Effector memory CD8-positive, alpha-beta T cell (primary cell): ENCODE measurements at regions not wholly inside any gene's neighbourhood (a gene's known extent, or its start where the extent isn't known, plus 50 kb on each side); places are given as distances from the start of the nearest gene placed in this dataset.
A peak's percentile ranks its signal among the peaks of the same experiment; 100 is the strongest.
"Not testable (repeated sequence)": the region's sequence is repeated elsewhere in the genome, so short reads cannot be mapped to it uniquely, and the experiment has no call there.

Experiments used
- ATAC-seq: fragments of 150-1000 bp; cut with Tn5 transposase; replicated peaks from 2 replicates; pipeline ENCODE4 v1.10.0; 2021; ENCODE audit warnings: mild to moderate bottlenecking, moderate library complexity
- DNase-seq, 3 experiments: peaks; one replicate each; pipeline ENCODE4 v3.0.0; 2021
- H3K27ac Mint-ChIP-seq, 2 donors: one replicate each; pipeline ENCODE4 v1.8.0; 2022; ENCODE audit warnings: mild to moderate bottlenecking in 2 of 2, mixed read lengths in 2 of 2, moderate library complexity in 2 of 2
- H3K27me3 Mint-ChIP-seq, 2 donors: one replicate each; pipeline ENCODE4 v1.8.0; 2022; ENCODE audit warnings: mixed read lengths in 2 of 2
- H3K36me3 Mint-ChIP-seq: one replicate; pipeline ENCODE4 v1.8.0; 2022; ENCODE audit warnings: mild to moderate bottlenecking, moderate library complexity, mixed read lengths; ENCODE audit not compliant: insufficient read depth
- H3K4me1 Mint-ChIP-seq, 2 donors: one replicate each; pipeline ENCODE4 v1.8.0; 2022; ENCODE audit warnings: low read depth in 2 of 2, mixed read lengths in 2 of 2
- H3K4me3 Mint-ChIP-seq, 2 donors: one replicate each; pipeline ENCODE4 v1.8.0; 2022; ENCODE audit warnings: mild to moderate bottlenecking in 2 of 2, mixed read lengths in 2 of 2, moderate library complexity in 2 of 2
- H3K9me3 Mint-ChIP-seq, 2 donors: one replicate each; pipeline ENCODE4 v1.8.0; 2022; ENCODE audit warnings: mixed read lengths in 2 of 2

DNA sequence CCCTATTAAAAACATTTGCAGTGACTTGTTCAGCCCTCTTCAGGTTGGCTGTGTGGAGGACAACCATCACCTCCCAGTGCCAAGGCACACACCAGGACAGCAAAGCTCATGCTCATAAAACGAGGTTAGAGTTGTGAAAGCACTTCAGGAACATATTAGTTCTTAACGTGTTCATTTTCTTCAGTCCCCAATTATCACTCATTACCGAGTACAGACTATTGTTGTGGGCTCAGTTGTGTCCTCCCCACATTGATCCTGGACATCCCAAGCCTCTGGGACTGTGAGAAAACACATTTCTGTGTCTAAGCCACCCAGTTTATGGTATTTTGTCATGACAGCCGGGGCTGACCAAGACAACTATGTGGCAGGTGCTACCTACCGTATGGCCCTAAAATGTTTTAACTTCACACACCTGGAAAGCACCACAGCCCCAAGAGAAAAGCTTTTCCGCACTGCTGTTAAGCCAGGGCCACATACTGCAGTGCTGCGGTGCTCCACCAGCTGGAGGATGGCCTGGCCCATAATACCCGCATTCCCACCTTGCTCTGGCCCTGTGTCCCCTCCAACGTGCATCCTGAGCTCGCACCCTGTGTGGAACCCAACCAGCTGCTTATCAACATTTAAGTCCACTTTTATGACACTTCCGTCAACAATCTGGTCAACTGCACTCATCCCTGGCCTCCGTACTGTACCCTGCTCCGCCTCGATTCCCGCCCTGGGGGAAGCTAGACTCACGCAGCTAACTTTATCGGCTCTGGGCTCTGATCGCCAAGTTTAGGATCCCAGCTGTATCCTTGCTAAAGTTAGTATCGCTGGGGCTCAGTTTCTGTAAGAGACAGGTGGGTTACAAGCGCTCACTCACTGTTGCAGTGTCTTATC, 160.6 kb downstream of the KLRB1 start:
- H3K4me1 Mint-ChIP-seq = peaks cover 16 to 24% of the 10 kb centered on the region in 2 donors
- peaks cover 13% of the 10 kb centered on the region for H3K36me3 Mint-ChIP-seq
- H3K27ac Mint-ChIP-seq = peak overlapping the region; percentile 98 to 99
- H3K9me3 Mint-ChIP-seq, DNase-seq, H3K27me3 Mint-ChIP-seq: not testable (repeated sequence)
- peak; percentile 6 for ATAC-seq
- peak overlapping the region; percentile 100 for H3K4me3 Mint-ChIP-seq

DNA sequence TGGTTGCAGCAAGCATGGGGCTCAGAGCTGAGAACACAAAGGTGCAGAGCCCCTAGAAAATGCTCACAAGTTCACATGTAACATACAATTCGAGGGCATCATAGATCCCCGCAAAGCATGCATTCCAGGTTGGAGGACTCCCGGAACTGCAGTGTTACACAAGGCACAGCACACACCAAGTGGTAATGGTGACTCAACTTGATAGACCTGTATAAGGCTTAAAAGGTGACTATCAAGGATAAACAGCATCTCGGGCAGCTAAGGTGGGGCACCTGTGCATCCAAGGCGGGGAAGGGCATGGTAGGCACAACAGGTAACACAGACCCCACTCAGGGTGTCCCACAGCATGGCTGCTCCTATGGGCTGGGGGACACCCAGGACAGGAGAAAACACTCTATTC, 167.3 kb downstream of the KLRB1 start:
- H3K36me3 Mint-ChIP-seq, H3K4me3 Mint-ChIP-seq, DNase-seq, H3K27ac Mint-ChIP-seq, ATAC-seq, H3K9me3 Mint-ChIP-seq, H3K27me3 Mint-ChIP-seq, H3K4me1 Mint-ChIP-seq: not testable (repeated sequence)

DNA sequence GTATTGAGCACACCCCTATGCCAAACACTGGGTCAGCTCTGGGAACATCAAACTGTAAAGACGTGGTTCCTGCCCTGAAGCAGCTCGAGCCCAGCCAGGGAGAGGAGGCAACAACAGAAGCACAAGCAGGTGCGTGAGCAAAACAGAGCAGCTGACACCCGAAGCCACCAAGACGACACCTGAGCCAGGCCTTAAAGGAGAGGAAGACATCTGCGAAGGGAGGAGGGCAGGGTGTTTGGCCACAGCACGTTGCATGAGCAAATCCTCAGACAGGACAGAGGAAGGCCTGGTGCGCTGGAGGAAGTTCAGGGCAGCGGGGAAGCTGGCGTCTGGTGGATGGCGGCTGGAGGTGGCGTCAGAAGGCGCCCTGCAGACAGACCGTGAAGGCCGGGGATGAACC, 172.0 kb downstream of the KLRB1 start:
- H3K4me3 Mint-ChIP-seq = not testable (repeated sequence)
- DNase-seq = peak in 2 of 3 experiments; percentile 18 to 33
- peak; percentile 97 for ATAC-seq

DNA sequence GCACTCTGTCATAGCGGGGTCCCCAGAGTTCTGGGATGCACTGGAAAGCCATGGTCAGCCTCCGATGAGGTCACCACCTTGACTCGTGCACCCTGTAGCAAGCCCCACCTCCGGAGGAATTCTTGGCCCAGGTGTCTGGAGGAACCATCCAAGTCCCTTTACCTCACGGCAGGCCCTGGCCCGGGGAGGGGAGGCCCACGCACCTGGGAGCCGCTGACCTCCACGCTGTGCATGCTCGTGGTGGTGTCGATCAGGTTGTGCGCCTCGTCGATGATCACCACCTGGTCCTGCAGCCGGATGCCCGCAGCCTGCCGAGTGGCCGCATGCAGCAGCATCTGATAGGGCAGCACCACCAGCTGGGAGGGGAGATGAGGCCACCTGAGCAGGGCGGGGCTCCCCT, 177.3 kb downstream of the KLRB1 start:
- not testable (repeated sequence) for H3K27ac Mint-ChIP-seq, H3K4me3 Mint-ChIP-seq, H3K36me3 Mint-ChIP-seq, DNase-seq, H3K9me3 Mint-ChIP-seq, ATAC-seq, H3K27me3 Mint-ChIP-seq, H3K4me1 Mint-ChIP-seq

More for the DNA sequence above, 172.0 kb downstream of the KLRB1 start:
- not testable (repeated sequence) for H3K36me3 Mint-ChIP-seq, H3K27ac Mint-ChIP-seq, H3K27me3 Mint-ChIP-seq, H3K4me1 Mint-ChIP-seq, H3K9me3 Mint-ChIP-seq

DNA sequence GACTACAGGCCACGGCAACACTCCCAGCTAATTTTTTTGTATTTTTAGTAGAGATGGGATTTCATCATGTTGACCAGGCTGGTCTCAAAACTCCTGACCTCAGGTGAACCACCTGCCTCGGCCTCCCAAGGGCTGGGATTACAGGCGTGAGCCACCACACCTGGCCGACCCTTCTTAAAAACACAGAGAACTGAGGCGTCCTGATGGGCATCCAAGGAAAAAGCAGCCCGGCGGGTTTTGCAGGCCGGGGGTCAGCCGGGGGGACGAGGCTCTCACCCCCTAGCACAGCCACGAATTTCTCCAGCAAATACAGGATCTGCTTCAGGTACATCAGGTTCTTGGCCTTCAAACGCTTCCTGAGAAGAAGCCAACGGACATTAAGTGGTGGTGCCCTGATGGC, 178.9 kb downstream of the KLRB1 start:
- not testable (repeated sequence) for H3K36me3 Mint-ChIP-seq, DNase-seq, H3K9me3 Mint-ChIP-seq, ATAC-seq, H3K4me1 Mint-ChIP-seq, H3K4me3 Mint-ChIP-seq, H3K27me3 Mint-ChIP-seq, H3K27ac Mint-ChIP-seq

DNA sequence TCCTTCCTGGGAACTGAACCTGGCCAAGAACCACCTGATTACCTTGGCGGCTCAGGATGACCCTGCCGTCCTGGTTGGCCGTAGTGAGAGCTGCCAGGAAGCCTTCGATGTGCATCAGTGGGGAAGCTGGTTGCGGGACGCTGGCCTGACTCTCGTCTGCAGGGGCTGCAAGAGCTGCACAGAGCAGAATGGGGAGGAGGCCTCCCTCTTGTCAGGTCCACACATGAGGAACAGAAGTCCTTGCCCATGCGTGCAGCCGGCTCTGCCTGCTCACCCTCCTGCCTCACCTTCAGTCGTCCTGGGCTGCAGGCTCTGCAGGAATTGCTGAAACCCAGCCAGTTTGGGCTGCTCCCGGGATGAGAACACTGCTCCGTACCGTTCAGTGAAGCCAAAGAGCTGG, 182.3 kb downstream of the KLRB1 start:
- not testable (repeated sequence) for H3K27me3 Mint-ChIP-seq, ATAC-seq

DNA sequence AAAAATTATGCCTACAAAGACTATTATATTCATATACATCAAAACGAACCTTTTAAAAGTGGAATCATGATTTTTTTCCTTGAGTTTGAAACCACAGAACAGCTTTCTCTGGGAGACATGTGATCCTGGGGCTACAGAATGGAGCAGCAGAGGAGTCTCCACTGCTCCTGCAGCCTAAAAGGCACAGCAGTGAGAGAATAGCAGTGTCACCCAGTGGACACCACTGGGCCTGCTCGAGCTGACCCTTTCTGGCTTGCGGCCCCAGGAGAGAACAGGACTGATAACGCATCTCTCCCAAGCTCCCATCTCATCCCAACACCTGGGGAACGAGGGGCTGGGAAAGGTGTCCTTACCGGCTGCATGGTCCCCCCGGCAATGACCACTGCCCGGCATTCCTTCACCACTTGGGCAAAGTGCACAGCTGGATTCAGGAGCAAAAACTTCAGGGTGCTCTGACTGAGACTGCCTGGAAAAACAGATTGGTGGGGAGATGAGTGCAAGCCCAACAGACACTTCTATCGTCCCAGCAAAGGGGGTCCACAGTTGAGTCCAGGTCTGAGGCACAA, 183.5 kb downstream of the KLRB1 start:
- not testable (repeated sequence) for H3K27ac Mint-ChIP-seq, ATAC-seq, H3K9me3 Mint-ChIP-seq, H3K4me3 Mint-ChIP-seq, H3K4me1 Mint-ChIP-seq, DNase-seq, H3K36me3 Mint-ChIP-seq, H3K27me3 Mint-ChIP-seq

More for the DNA sequence above, 182.3 kb downstream of the KLRB1 start:
- H3K36me3 Mint-ChIP-seq, H3K4me3 Mint-ChIP-seq, H3K9me3 Mint-ChIP-seq, H3K4me1 Mint-ChIP-seq, H3K27ac Mint-ChIP-seq, DNase-seq: not testable (repeated sequence)

DNA sequence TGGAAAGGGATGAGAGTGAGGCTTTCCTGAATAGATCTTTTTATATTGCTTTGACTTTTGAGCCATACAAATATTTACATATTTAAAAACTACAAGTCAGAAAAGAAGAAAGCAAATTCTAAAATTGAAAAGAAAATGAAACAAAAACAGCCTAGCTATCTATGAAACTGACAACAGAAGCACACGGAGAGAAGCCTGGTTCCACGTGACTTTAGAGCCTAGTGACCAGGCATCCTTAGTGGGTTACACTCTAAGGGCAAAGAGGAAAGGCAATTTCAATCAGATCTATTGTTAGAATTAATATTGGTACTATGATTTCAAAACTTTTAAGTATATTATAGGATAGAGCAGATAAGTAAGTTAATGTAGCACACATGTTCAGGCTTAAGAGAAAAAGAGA, 185.0 kb downstream of the KLRB1 start:
- not testable (repeated sequence) for ATAC-seq, H3K36me3 Mint-ChIP-seq, DNase-seq, H3K4me1 Mint-ChIP-seq, H3K4me3 Mint-ChIP-seq, H3K27me3 Mint-ChIP-seq, H3K9me3 Mint-ChIP-seq
- H3K27ac Mint-ChIP-seq = peak overlapping the region in 1 of 2 donors; percentile 75

DNA sequence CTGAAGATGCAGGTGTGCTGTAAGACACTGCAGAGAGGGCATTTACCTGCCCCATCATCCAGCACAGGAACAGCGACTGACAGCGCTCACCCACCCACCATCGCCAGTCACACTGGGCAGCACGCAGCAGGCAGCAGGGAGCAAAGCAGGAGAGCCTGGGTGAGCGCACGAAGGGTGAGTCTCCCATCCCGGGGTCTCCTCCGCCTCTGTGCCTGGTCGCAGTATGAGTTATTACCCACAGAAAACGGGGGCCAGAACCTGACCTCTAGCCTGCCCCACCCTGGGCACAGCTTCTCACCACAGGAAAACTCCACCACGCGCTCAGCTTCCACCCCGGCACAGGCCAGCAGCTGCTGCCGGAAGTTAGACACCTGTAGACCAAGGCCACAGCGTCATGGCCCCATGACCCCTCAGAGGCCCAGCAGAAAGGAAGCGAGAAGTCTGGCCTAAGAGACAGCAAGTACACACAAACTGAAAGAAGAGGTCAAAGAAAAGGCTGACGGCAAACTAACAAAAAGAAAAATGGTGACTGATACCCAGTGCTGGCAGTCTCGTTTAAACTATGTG, 186.1 kb downstream of the KLRB1 start:
- not testable (repeated sequence) for H3K4me1 Mint-ChIP-seq, H3K27me3 Mint-ChIP-seq, H3K36me3 Mint-ChIP-seq, DNase-seq, H3K4me3 Mint-ChIP-seq, H3K9me3 Mint-ChIP-seq, ATAC-seq, H3K27ac Mint-ChIP-seq

DNA sequence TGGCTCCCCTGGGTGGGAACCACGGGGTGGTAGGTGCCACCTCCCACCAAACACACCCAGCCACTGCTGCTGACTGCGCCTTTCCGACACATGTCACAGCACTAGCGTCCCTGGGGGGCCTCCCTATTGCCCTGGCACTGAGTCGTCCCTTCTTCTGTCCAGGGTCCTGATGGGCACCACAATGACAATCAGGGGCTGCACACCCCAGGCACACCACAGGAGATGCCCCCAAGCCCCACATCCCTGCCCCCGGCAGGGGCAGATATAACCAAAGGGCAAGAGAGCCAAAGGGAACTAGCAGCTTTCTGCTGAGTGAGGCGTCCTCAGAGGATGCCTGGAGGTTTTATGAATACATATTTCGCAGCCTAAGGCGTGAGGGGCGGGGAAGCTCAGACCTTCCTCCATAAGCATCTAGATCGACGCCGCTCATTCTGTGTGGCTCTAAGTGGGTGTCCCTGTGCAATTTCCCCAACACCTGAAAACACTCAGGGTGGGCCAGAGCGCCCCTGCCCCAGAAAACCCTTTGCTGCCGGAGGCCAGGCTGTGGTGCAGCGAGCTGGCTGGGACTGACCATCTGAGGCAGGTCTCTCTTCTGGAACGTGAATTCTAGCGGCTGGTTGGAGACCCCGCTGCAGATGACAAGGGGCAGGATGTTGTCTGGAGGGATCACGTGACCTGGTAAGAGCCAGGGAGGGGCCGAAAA, 186.7 kb downstream of the KLRB1 start:
- not testable (repeated sequence) for H3K4me1 Mint-ChIP-seq, H3K9me3 Mint-ChIP-seq, H3K36me3 Mint-ChIP-seq, ATAC-seq, H3K27me3 Mint-ChIP-seq, DNase-seq, H3K4me3 Mint-ChIP-seq, H3K27ac Mint-ChIP-seq

DNA sequence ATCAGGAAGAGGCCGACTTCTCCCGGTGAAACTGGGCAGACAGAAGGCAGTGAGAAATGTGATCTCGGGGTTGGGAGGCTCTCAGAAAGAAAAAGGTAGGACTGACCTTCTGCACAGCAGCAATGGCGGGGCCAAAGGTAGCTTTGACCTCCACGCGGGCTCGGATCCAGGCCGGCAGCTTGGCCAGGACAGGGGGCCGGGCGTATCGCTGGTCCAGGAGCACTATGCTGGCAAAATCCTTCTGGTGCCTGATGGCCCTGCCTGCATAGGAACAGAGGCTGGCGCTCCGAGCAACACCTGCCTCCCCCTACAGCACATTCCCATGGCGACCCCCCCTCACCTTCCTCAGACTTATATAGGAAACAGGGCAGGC, 189.1 kb downstream of the KLRB1 start:
- not testable (repeated sequence) for H3K36me3 Mint-ChIP-seq, DNase-seq, H3K4me3 Mint-ChIP-seq, ATAC-seq, H3K4me1 Mint-ChIP-seq, H3K27me3 Mint-ChIP-seq, H3K9me3 Mint-ChIP-seq, H3K27ac Mint-ChIP-seq

DNA sequence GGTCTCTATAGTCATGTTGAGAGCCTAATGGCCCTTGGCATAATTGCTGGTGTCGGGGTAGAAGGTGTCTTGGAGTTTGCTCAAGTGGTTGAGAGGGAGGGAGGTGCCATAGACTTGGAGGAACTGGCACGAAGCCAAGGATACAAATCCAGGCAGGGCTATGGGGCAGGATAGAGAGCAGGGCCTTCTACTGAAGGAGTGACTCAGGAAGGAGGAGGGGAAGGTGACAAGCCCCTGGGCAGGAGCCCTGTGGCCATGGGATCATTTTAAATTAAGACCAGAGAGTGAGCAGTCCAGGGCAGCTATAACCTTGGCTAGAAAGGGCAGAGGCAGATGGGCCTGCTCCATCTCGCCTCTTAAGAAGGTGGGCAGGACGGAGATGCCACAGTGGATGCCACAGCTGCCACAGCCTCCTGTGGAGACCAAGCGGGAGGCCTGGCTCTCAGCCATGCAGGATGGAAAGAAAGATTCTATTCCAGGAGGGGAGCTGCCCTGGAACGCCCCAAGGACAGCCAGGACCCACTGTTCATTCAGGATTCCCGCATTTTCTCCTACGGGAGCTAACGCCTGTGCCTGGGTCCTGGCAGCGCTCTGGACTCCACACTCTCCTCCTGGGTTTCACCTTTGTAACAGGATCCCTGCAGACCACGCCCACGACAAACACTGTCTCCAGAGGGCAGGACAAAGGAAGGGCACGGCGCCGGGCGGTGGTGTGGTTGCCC, 189.6 kb downstream of the KLRB1 start:
- H3K36me3 Mint-ChIP-seq, ATAC-seq, DNase-seq, H3K9me3 Mint-ChIP-seq, H3K4me1 Mint-ChIP-seq, H3K4me3 Mint-ChIP-seq, H3K27me3 Mint-ChIP-seq, H3K27ac Mint-ChIP-seq: not testable (repeated sequence)

DNA sequence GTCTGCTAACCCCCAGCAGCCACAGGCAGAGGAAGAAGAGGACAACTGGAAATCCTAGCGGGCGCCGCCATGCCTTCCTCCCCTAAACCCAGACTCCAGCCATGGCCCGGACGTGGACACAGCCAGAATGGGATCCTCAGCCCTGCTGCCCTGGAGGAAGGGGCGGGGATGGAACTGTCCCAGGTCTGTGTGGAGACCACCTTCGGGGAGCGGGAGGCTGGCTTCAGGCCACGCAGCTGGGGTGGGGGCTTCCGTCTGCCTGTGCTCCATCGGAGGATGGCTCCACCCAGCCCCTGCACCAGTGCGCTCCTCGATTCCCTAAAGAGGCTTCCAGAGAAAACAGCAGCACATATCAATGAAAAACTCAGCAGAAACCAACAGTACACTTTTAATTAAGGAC, 190.4 kb downstream of the KLRB1 start:
- not testable (repeated sequence) for ATAC-seq, H3K4me1 Mint-ChIP-seq, H3K36me3 Mint-ChIP-seq, DNase-seq, H3K9me3 Mint-ChIP-seq, H3K27me3 Mint-ChIP-seq, H3K27ac Mint-ChIP-seq, H3K4me3 Mint-ChIP-seq
